LNCaP clone FGC (cell line): ENCODE measurements at regions not wholly inside any gene's neighbourhood (a gene's known extent, or its start where the extent isn't known, plus 50 kb on each side); places are given as distances from the start of the nearest gene placed in this dataset.

Source experiments
- DNase-seq: peaks from one replicate; pipeline ENCODE4 v3.0.0-alpha.2; 2011; ENCODE audit warnings: low read depth
- H3K4me3 ChIP-seq: 2 replicates; pipeline ENCODE4 v1.5.1; 2011; ENCODE audit warnings: mild to moderate bottlenecking, low read depth, low read length, control low read depth
- TF ChIP-seq, protein P1 (sequence below): IDR thresholded peaks from 2 replicates; pipeline ENCODE4 v1.5.1; 2012; ENCODE audit warnings: mild to moderate bottlenecking; ENCODE audit not compliant: control insufficient read depth, insufficient read depth; ENCODE audit errors: extremely low read depth

GRCh38 chr5:105952875-105953274 is 1717.9 kb downstream of the EFNA5 start:
- no peak overlapping the region for H3K4me3 ChIP-seq
- peak; percentile 75 for DNase-seq
- TF ChIP-seq, protein P1, sequence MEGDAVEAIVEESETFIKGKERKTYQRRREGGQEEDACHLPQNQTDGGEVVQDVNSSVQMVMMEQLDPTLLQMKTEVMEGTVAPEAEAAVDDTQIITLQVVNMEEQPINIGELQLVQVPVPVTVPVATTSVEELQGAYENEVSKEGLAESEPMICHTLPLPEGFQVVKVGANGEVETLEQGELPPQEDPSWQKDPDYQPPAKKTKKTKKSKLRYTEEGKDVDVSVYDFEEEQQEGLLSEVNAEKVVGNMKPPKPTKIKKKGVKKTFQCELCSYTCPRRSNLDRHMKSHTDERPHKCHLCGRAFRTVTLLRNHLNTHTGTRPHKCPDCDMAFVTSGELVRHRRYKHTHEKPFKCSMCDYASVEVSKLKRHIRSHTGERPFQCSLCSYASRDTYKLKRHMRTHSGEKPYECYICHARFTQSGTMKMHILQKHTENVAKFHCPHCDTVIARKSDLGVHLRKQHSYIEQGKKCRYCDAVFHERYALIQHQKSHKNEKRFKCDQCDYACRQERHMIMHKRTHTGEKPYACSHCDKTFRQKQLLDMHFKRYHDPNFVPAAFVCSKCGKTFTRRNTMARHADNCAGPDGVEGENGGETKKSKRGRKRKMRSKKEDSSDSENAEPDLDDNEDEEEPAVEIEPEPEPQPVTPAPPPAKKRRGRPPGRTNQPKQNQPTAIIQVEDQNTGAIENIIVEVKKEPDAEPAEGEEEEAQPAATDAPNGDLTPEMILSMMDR = no peak

DNA sequence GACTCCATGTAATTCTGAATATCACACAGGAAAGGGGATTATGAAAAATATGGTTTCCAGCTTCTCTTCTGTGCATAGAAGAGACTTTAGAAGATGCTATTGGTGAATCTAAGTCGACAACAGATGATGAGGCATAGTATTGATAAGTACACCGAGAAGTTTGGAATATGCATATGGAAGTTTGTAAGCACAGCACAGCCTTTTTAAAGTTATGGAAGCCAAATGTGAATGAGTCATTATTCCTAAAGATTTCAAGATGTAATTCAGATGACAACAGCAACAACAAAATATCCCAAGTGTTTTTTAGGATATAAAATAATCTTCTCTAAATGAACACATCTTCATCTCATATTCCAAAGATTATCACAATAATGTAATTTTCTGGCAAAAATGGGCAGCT is 1723.3 kb downstream of the EFNA5 start:
- no peak for DNase-seq
- H3K4me3 ChIP-seq = no peak overlapping the region
- TF ChIP-seq, protein P1 = no peak

DNA sequence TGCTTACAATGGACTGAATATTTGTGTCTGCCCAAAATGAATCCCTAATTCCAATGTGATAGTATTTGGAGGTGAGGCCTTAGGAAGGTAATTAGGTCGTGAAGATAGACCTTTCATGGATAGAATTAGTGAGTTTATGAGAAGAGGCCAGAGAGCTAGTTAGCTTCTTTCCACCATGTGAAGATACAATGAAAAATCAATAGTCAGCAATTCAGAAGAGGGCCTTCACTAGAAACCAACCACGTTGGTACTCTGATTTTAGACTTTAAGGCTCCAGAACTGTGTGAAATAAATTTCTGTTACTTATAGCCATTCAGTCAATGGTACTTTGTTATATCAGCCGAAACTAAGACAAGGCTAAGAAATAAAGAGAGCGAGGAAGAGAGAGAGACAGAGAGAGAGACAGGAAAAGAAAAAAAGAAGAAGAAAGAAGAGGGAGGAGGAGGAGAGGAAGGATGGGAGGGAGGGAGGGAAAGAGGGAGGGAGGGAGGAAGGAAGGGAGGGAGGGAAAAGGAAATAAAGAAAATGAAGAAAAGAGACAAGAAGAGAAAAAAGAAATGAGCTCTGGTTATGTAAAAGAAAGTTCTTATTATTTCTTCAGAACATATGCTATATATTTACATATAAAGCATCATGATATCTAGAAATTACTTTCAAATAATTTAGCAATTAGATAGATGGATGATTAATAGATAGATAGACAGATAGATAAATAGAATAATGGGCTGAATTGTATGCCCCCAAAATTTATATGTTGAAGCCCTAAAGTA is 1725.3 kb downstream of the EFNA5 start:
- DNase-seq = no peak
- TF ChIP-seq, protein P1 = no peak
- H3K4me3 ChIP-seq = no peak overlapping the region

DNA sequence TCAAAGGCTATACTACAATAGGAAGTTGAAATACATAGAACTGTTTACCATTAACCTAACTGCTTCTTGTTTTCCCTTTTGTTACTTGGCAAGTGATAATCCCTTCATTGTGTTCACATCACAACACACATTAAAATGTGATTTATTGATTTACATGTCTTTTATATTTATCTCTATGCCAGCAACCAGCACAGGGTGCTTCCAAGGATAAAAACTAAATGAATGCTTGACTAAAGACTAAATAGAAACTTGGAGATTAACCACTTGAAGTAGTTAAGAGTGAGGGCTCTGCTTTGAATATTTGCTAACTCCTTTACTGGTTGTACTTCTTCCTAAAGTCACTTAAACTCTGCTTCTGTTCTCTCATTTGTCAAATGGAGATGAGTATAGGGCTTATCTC is 1730.6 kb downstream of the EFNA5 start:
- TF ChIP-seq, protein P1 = no peak
- no peak for DNase-seq
- no peak overlapping the region for H3K4me3 ChIP-seq

DNA sequence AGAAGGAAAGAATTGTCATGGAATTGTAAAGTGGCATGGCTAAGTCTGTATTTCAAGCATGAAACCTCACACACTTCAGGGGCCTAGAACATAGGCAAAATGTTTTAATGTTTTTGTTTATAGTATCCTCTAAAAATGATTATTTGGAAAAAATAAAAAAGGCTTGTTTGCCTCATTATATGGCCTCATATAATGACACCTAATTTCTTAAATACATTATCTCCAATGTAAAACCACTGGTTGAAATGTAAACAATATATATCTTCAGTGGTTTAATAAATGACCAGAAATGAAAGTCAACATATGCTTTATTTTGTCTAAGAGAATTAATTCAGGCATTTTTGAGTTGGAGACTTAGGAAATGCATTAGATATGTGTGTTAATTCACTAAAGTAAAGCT is 1736.6 kb downstream of the EFNA5 start:
- no peak overlapping the region for H3K4me3 ChIP-seq
- DNase-seq = no peak
- TF ChIP-seq, protein P1 = no peak

DNA sequence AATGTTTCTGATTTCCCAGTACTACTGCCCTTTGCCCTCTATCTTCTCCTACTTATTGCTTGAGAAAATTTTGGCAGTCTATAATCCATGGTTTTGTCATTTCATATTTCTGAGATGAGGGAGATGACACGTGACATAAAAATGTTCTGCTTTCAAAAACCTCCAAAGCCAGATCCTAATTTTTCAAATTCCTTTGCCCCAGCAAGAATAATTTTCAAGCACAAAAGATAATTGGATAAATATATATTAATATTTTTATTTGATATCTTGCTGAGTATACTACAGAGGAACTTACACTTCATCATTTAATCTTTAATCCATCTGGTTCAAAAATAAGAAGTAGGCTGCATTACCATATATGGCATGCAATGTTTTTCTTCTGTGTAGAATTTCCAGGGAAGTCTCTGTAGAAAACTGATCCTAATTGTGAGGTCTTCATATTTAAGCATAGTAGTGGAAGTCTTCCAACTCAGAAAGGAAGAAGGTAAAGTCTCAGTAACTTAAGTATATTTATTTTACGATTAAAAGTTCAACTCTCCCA is 1738.8 kb downstream of the EFNA5 start:
- TF ChIP-seq, protein P1 = no peak
- no peak for DNase-seq
- H3K4me3 ChIP-seq = no peak overlapping the region

DNA sequence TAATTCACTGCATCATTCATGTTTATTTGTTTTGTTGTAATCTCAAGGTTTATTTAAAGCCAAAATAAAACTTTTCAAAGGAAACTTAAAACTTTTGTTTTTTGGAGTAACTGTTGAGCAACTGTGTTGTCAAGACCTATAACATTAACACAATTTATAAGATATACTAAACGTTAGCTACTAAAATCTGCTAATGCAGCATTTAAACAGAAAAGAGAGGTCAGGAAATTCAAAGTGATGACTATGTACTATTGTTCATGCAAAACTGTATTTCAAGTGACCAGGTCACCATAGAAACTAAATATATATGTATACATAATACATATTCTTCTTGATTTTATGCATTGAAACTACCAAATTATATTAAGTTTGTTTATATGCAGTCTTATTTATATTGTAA is 1740.9 kb downstream of the EFNA5 start:
- TF ChIP-seq, protein P1 = no peak
- DNase-seq = no peak
- H3K4me3 ChIP-seq = no peak overlapping the region
